ENCODE measurements at regions not wholly inside any gene's neighbourhood (a gene's known extent, or its start where the extent isn't known, plus 50 kb on each side); places are given as distances from the start of the nearest gene placed in this dataset.

GRCh38 chr3:77795013-77795412, 755.1 kb downstream of the ROBO2 start:
- peaks cover 15% of the 10 kb centered on the region for H3K4me1 Mint-ChIP-seq
- TF ChIP-seq CTCF (conservative IDR thresholded peaks at IDR 0.05) = no peak

GRCh38 chr3:77799278-77799677, 759.4 kb downstream of the ROBO2 start:
- H3K9me3 Mint-ChIP-seq = no peaks in the 10 kb centered on the region
- H3K36me3 Mint-ChIP-seq (ENCODE audit: low read depth) = no peaks in the 10 kb centered on the region
- H3K27ac Mint-ChIP-seq (ENCODE audit: unreplicated experiment) = no peak overlapping the region
- no peak for DNase-seq (ENCODE audit: low read depth, low spot score)
- TF ChIP-seq CTCF (conservative IDR thresholded peaks at IDR 0.05) = no peak
- H3K27me3 Mint-ChIP-seq (ENCODE audit: low read depth) = no peaks in the 10 kb centered on the region
- no peak overlapping the region for H3K4me3 Mint-ChIP-seq
- H3K4me1 Mint-ChIP-seq = peaks cover 15% of the 10 kb centered on the region

More at GRCh38 chr3:77795013-77795412, 755.1 kb downstream of the ROBO2 start:
- no peak for DNase-seq (ENCODE audit: low read depth, low spot score)
- Mint-ChIP-seq H3K36me3 (ENCODE audit: low read depth) (no peaks in the 10 kb centered on the region), H3K4me3 (no peak overlapping the region), H3K27me3 (ENCODE audit: low read depth) (no peaks in the 10 kb centered on the region), H3K9me3 (no peaks in the 10 kb centered on the region), H3K27ac (ENCODE audit: unreplicated experiment) (no peak overlapping the region)

- no peak for TF ChIP-seq CTCF (conservative IDR thresholded peaks at IDR 0.05)
- H3K27ac Mint-ChIP-seq (ENCODE audit: unreplicated experiment) = no peak overlapping the region
- no peaks in the 10 kb centered on the region for H3K9me3 Mint-ChIP-seq
- no peaks in the 10 kb centered on the region for H3K36me3 Mint-ChIP-seq (ENCODE audit: low read depth)
- no peak for DNase-seq (ENCODE audit: low read depth, low spot score)
- peaks cover 15% of the 10 kb centered on the region for H3K4me1 Mint-ChIP-seq
- H3K4me3 Mint-ChIP-seq = no peak overlapping the region
- H3K27me3 Mint-ChIP-seq (ENCODE audit: low read depth) = no peaks in the 10 kb centered on the region
Observed at GRCh38 chr3:77800893-77801292, 761.0 kb downstream of the ROBO2 start.

- Mint-ChIP-seq H3K9me3 (no peaks in the 10 kb centered on the region), H3K36me3 (ENCODE audit: low read depth) (no peaks in the 10 kb centered on the region), H3K4me3 (no peak overlapping the region), H3K27ac (ENCODE audit: unreplicated experiment) (no peak overlapping the region), H3K4me1 (peaks cover 3% of the 10 kb centered on the region), H3K27me3 (ENCODE audit: low read depth) (no peaks in the 10 kb centered on the region)
- TF ChIP-seq CTCF (conservative IDR thresholded peaks at IDR 0.05) = no peak
- DNase-seq (ENCODE audit: low read depth, low spot score) = no peak
Observed at GRCh38 chr3:77807312-77807711, 767.4 kb downstream of the ROBO2 start.

GRCh38 chr3:77814845-77815244, 774.9 kb downstream of the ROBO2 start:
- no peaks in the 10 kb centered on the region for H3K36me3 Mint-ChIP-seq (ENCODE audit: low read depth)
- H3K4me1 Mint-ChIP-seq = no peaks in the 10 kb centered on the region
- no peak overlapping the region for H3K4me3 Mint-ChIP-seq
- no peak for DNase-seq (ENCODE audit: low read depth, low spot score)
- no peaks in the 10 kb centered on the region for H3K27me3 Mint-ChIP-seq (ENCODE audit: low read depth)
- peaks cover 2% of the 10 kb centered on the region for H3K9me3 Mint-ChIP-seq
- TF ChIP-seq CTCF (conservative IDR thresholded peaks at IDR 0.05) = no peak
- no peak overlapping the region for H3K27ac Mint-ChIP-seq (ENCODE audit: unreplicated experiment)

- Mint-ChIP-seq H3K27ac (ENCODE audit: unreplicated experiment) (no peak overlapping the region), H3K36me3 (ENCODE audit: low read depth) (no peaks in the 10 kb centered on the region), H3K4me1 (no peaks in the 10 kb centered on the region), H3K4me3 (no peak overlapping the region), H3K27me3 (ENCODE audit: low read depth) (no peaks in the 10 kb centered on the region), H3K9me3 (peaks cover 2% of the 10 kb centered on the region)
- peak; percentile 41 for TF ChIP-seq CTCF (conservative IDR thresholded peaks at IDR 0.05)
- no peak for DNase-seq (ENCODE audit: low read depth, low spot score)
Observed at GRCh38 chr3:77815467-77815866, 775.6 kb downstream of the ROBO2 start.

Measured in neural crest cell (in vitro differentiated cells).